H9 (cell line): ENCODE measurements at regions not wholly inside any gene's neighbourhood (a gene's known extent, or its start where the extent isn't known, plus 50 kb on each side); places are given as distances from the start of the nearest gene placed in this dataset.

Source experiments
- DNase-seq: peaks from one replicate; pipeline ENCODE4 v3.0.0-alpha.2; 2017
- H2AFZ ChIP-seq: one replicate; pipeline ENCODE4 v1.6.1; 2013; ENCODE audit warnings: mild to moderate bottlenecking, low read length, control low read depth, moderate library complexity
- H2AK5ac ChIP-seq: 2 replicates; pipeline ENCODE4 v1.6.1; 2013; ENCODE audit warnings: low read length, control low read depth, mixed read lengths; ENCODE audit not compliant: insufficient read length
- H2BK120ac ChIP-seq: one replicate; pipeline ENCODE4 v1.6.1; 2013; ENCODE audit warnings: low read depth, mild to moderate bottlenecking, low read length, control low read depth, inconsistent platforms; ENCODE audit not compliant: poor library complexity, severe bottlenecking
- H2BK12ac ChIP-seq: 2 replicates; pipeline ENCODE4 v1.6.1; 2013; ENCODE audit warnings: low read length, control low read depth, mixed read lengths, low read depth; ENCODE audit not compliant: insufficient read length
- H2BK15ac ChIP-seq: 2 replicates; pipeline ENCODE4 v1.6.1; 2013; ENCODE audit warnings: low read depth, low read length, control low read depth
- H2BK20ac ChIP-seq: one replicate; pipeline ENCODE4 v1.6.1; 2013; ENCODE audit warnings: low read depth, mild to moderate bottlenecking, low read length, control low read depth, inconsistent platforms; ENCODE audit not compliant: poor library complexity, severe bottlenecking
- H2BK5ac ChIP-seq: 2 replicates; pipeline ENCODE4 v1.6.1; 2013; ENCODE audit warnings: low read length, control low read depth, mixed read lengths; ENCODE audit not compliant: insufficient read length
- H3K14ac ChIP-seq: 2 replicates; pipeline ENCODE4 v1.6.1; 2013; ENCODE audit warnings: low read length, control low read depth; ENCODE audit not compliant: insufficient read depth
- H3K18ac ChIP-seq: 2 replicates; pipeline ENCODE4 v1.6.1; 2013; ENCODE audit warnings: low read depth, mild to moderate bottlenecking, mixed read lengths, low read length, control low read depth; ENCODE audit not compliant: insufficient read length
- H3K23ac ChIP-seq: 2 replicates; pipeline ENCODE4 v1.6.1; 2013; ENCODE audit warnings: low read length, control low read depth, mixed read lengths, low read depth; ENCODE audit not compliant: insufficient read length
- H3K23me2 ChIP-seq: 2 replicates; pipeline ENCODE4 v1.6.1; 2013; ENCODE audit warnings: low read depth, mild to moderate bottlenecking, mixed read lengths, low read length, control low read depth; ENCODE audit not compliant: insufficient read length, poor library complexity, severe bottlenecking
- H3K27ac ChIP-seq: 2 replicates; pipeline ENCODE4 v1.5.1; 2013; ENCODE audit warnings: low read length, control low read depth, mixed read lengths, low read depth; ENCODE audit not compliant: insufficient read length
- H3K27me3 ChIP-seq: 2 replicates; pipeline ENCODE4 v1.6.1; 2013; ENCODE audit warnings: low read length, control low read depth, inconsistent platforms; ENCODE audit not compliant: insufficient read depth
- H3K4ac ChIP-seq: 2 replicates; pipeline ENCODE4 v1.6.1; 2013; ENCODE audit warnings: low read depth, mild to moderate bottlenecking, control low read depth, inconsistent platforms, low read length, moderate library complexity
- H3K4me1 ChIP-seq: 2 replicates; pipeline ENCODE4 v1.6.1; 2013; ENCODE audit warnings: low read length, control low read depth, inconsistent platforms; ENCODE audit not compliant: insufficient read depth
- H3K4me2 ChIP-seq: 2 replicates; pipeline ENCODE4 v1.6.1; 2013; ENCODE audit warnings: low read length, control low read depth, mixed read lengths; ENCODE audit not compliant: insufficient read length, insufficient read depth
- H3K56ac ChIP-seq: 2 replicates; pipeline ENCODE4 v1.6.1; 2013; ENCODE audit warnings: low read depth, mild to moderate bottlenecking, mixed read lengths, low read length, control low read depth; ENCODE audit not compliant: insufficient read length
- H3K79me1 ChIP-seq: 2 replicates; pipeline ENCODE4 v1.6.1; 2013; ENCODE audit warnings: low read depth, mild to moderate bottlenecking, moderate library complexity, low read length, control low read depth, inconsistent platforms; ENCODE audit not compliant: insufficient read depth, poor library complexity, severe bottlenecking
- H3K79me2 ChIP-seq: 2 replicates; pipeline ENCODE4 v1.6.1; 2013; ENCODE audit warnings: low read length, control low read depth, inconsistent platforms; ENCODE audit not compliant: insufficient read depth
- H3K9ac ChIP-seq: 2 replicates; pipeline ENCODE4 v1.6.1; 2013; ENCODE audit warnings: low read length, control low read depth, mixed read lengths; ENCODE audit not compliant: insufficient read length; ENCODE audit errors: extremely low read depth
- H3K9me3 ChIP-seq: one replicate; pipeline ENCODE4 v1.6.1; 2013; ENCODE audit warnings: low read depth, low read length, inconsistent platforms; ENCODE audit not compliant: control insufficient read depth
- H3T11ph ChIP-seq: one replicate; pipeline ENCODE4 v1.6.1; 2013; ENCODE audit warnings: mild to moderate bottlenecking, low read length, control low read depth, inconsistent platforms
- H4K20me1 ChIP-seq: one replicate; pipeline ENCODE4 v1.6.1; 2013; ENCODE audit not compliant: control insufficient read depth, insufficient read length, insufficient read depth
- H4K5ac ChIP-seq: 2 replicates; pipeline ENCODE4 v1.6.1; 2013; ENCODE audit warnings: low read depth, mild to moderate bottlenecking, mixed read lengths, low read length, control low read depth; ENCODE audit not compliant: insufficient read length
- H4K8ac ChIP-seq: replicated peaks from 2 replicates; pipeline ENCODE4 v1.6.1; 2013; ENCODE audit warnings: low read length, control low read depth, mixed read lengths, low read depth; ENCODE audit not compliant: insufficient read length
- H4K91ac ChIP-seq: 2 replicates; pipeline ENCODE4 v1.6.1; 2013; ENCODE audit warnings: low read depth, mild to moderate bottlenecking, moderate library complexity, mixed read lengths, low read length, control low read depth; ENCODE audit not compliant: insufficient read length
- H3K27ac Mint-ChIP-seq, 3 experiments: 2 replicates in 2 of 3; 3 replicates in 1 of 3; pipeline ENCODE4 v1.8.0; 2020 to 2021; ENCODE audit warnings: mixed read lengths in 3 of 3, mild to moderate bottlenecking in 1 of 3, moderate library complexity in 1 of 3
- H3K27me3 Mint-ChIP-seq: 2 replicates; pipeline ENCODE4 v1.8.0; 2021; ENCODE audit warnings: low read depth, mild to moderate bottlenecking, moderate library complexity, mixed read lengths
- H3K36me3 Mint-ChIP-seq, 3 experiments: 2 replicates in 2 of 3; 3 replicates in 1 of 3; pipeline ENCODE4 v1.8.0; 2020 to 2021; ENCODE audit warnings: low read depth in 3 of 3, mixed read lengths in 3 of 3; ENCODE audit not compliant: insufficient read depth in 1 of 3
- H3K4me1 Mint-ChIP-seq, 2 experiments: 2 replicates each; pipeline ENCODE4 v1.8.0; 2020; ENCODE audit warnings: mixed read lengths in 2 of 2
- H3K4me3 Mint-ChIP-seq, 2 experiments: 2 replicates in 1 of 2; 3 replicates in 1 of 2; pipeline ENCODE4 v1.8.0; 2020 to 2021; ENCODE audit warnings: mild to moderate bottlenecking in 2 of 2, mixed read lengths in 2 of 2, moderate library complexity in 1 of 2
- H3K9me3 Mint-ChIP-seq, 2 experiments: 2 replicates in 1 of 2; 3 replicates in 1 of 2; pipeline ENCODE4 v1.8.0; 2020; ENCODE audit warnings: mild to moderate bottlenecking in 2 of 2, mixed read lengths in 2 of 2, moderate library complexity in 1 of 2
- CTCF ChIP-seq: fragments of 200-600 bp; sonication (generic); conservative IDR thresholded peaks from 3 replicates; pipeline ENCODE4 v1.8.0; 2021; ENCODE audit warnings: antibody characterized with exemption, mild to moderate bottlenecking
- WGBS: extraction: QIAGEN DNeasy Blood & Tissue Kit; methylation state at CpG from one replicate; pipeline ENCODE4 v1.1.7; 2013; ENCODE audit warnings: missing lambda C conversion rate, low lambda C conversion rate, mixed read lengths; ENCODE audit not compliant: insufficient read length; ENCODE audit errors: extremely low coverage; 5-methylcytosine and 5-hydroxymethylcytosine counted together

GRCh38 chr5:74199436-74200210 lies 440.9 kb downstream of the ENC1 start:
- H3K14ac ChIP-seq: no peak overlapping the region
- H3K27ac Mint-ChIP-seq: no peak overlapping the region; a peak in 1 of 7 replicates
- H4K20me1 ChIP-seq: no peaks in the 10 kb centered on the region
- H3K27me3 ChIP-seq: no peaks in the 10 kb centered on the region
- no peak overlapping the region for H4K91ac ChIP-seq
- H4K8ac ChIP-seq: no peak overlapping the region
- H3K18ac ChIP-seq: peak overlapping the region; percentile 55
- no peak overlapping the region for H3K56ac ChIP-seq
- no peaks in the 10 kb centered on the region for H3K4me1 Mint-ChIP-seq
- no peak overlapping the region for H3K4me3 Mint-ChIP-seq
- H2BK15ac ChIP-seq: no peak overlapping the region
- no peak for TF ChIP-seq CTCF
- no peak overlapping the region for H3K9ac ChIP-seq
- no peak overlapping the region for H3T11ph ChIP-seq
- no peak overlapping the region for H3K4ac ChIP-seq
- H2BK120ac ChIP-seq: peak overlapping the region; percentile 19
- no peak overlapping the region for H3K4me2 ChIP-seq
- H2BK5ac ChIP-seq: no peak overlapping the region
- H3K4me1 ChIP-seq: no peaks in the 10 kb centered on the region
- no peaks in the 10 kb centered on the region for H3K23me2 ChIP-seq
- no peaks in the 10 kb centered on the region for H3K9me3 ChIP-seq
- H3K79me2 ChIP-seq: no peaks in the 10 kb centered on the region
- H2BK20ac ChIP-seq: no peak overlapping the region
- H2AFZ ChIP-seq: no peak overlapping the region
- H3K27ac ChIP-seq: no peak overlapping the region
- no peaks in the 10 kb centered on the region for H3K79me1 ChIP-seq
- H3K36me3 Mint-ChIP-seq: no peaks in the 10 kb centered on the region
- H3K27me3 Mint-ChIP-seq: no peaks in the 10 kb centered on the region
- no peak for DNase-seq
- no peak overlapping the region for H4K5ac ChIP-seq
- no CpG with 5 or more reads among the region's 7 CpGs for WGBS
- no peaks in the 10 kb centered on the region for H3K9me3 Mint-ChIP-seq
- no peak overlapping the region for H2AK5ac ChIP-seq
- no peak overlapping the region for H3K23ac ChIP-seq
- no peak overlapping the region for H2BK12ac ChIP-seq
